GM21528 (cell line): ENCODE measurements at regions not wholly inside any gene's neighbourhood (a gene's known extent, or its start where the extent isn't known, plus 50 kb on each side); places are given as distances from the start of the nearest gene placed in this dataset.
"Not testable (repeated sequence)": the region's sequence is repeated elsewhere in the genome, so short reads cannot be mapped to it uniquely, and the experiment has no call there.

Experiments
- ATAC-seq: cut with Tn5 transposase; IDR thresholded peaks from one replicate; pipeline ENCODE4 v1.9.1; 2021; ENCODE audit warnings: mild to moderate bottlenecking, moderate library complexity; ENCODE audit not compliant: unreplicated experiment, low FRiP score

DNA sequence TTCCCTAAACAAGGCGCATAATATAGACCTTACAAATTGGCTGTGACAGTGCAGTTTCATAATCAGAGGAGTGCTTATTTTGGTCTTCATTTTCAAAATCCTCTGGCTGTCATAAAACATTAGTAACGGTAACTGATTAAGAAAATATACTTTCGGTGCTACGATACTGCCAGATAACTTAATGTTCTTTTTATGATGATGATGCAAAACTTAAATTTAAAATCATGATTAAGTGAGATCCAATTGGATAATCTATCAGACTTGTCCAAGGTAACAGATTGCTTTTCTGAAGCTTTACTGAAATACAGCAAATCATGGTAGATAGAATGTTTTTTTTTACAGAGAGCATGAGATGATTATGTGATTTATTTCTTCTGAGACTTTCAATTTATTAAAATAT is 364.2 kb upstream of the CNTN3 start:
- ATAC-seq = no peak

DNA sequence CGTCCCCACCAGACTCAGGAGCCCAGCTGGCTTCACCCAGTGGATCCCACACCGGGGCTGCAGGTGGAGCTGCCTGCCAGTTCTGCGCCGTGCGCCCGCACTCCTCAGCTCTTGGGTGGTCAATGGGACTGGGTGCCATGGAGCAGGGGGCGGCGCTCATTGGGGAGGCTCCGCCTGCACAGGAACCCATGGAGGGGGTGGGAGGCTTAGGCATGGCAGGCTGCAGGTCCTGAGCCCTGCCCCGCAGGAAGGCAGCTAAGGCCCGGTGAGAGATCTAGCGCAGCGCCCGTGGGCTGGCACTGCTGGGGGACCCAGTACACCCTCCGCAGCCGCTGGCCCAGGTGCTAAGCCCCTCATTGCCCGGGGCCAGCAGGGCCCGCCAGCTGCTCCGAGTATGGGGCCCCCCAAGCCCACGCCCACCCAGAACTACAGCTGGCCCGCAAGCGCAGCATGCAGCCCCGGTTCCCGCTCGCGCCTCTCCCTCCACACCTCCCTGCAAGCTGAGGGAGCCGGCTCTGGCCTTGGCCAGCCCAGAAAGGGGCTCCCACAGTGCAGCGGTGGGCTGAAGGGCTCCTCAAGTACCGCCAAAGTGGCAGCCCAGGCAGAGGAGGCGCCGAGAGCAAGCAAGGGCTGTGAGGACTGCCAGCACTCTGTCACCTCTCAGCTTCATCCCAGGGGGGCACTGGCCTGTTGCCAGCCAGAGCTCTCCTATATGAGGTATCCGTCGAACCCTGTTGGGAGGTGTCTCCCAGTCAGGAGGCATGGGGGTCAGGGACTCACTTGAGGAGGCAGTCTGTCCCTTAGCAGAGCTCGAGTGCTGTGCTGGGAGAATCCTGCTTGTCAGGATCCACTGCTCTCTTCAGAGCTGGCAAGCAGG is 370.8 kb upstream of the CNTN3 start:
- not testable (repeated sequence) for ATAC-seq

GRCh38 chr3:74988095-74988494 is 373.6 kb upstream of the CNTN3 start:
- no peak for ATAC-seq

- ATAC-seq = no peak
Measured at GRCh38 chr3:74992898-74993297, 378.4 kb upstream of the CNTN3 start.

GRCh38 chr3:75001330-75001729 is 386.9 kb upstream of the CNTN3 start:
- no peak for ATAC-seq

- ATAC-seq = no peak
Measured at GRCh38 chr3:75012791-75013331, 398.4 kb upstream of the CNTN3 start.

- ATAC-seq = no peak
Measured at GRCh38 chr3:75014008-75014407, 399.5 kb upstream of the CNTN3 start.

DNA sequence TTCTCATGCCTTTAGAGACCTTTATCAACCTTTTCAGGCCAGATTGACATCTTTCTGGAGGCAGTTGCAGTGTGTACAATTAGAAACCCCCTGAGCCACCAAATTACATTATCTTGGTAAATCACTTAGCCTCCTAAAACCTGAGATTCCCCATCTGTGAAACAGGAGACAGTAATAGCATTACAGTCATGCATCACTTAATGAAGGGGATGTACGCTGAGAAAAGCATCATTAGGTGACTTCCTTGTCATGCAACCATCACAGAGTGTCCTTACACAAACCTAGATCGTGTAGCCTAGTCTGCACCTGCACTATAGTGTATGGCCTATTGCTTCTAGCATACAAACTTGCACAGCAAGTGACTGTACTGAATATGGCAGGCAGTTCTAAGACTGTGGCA is 400.8 kb upstream of the CNTN3 start:
- ATAC-seq = no peak

- ATAC-seq = no peak
Measured at GRCh38 chr3:75035146-75035545, 420.7 kb upstream of the CNTN3 start.

DNA sequence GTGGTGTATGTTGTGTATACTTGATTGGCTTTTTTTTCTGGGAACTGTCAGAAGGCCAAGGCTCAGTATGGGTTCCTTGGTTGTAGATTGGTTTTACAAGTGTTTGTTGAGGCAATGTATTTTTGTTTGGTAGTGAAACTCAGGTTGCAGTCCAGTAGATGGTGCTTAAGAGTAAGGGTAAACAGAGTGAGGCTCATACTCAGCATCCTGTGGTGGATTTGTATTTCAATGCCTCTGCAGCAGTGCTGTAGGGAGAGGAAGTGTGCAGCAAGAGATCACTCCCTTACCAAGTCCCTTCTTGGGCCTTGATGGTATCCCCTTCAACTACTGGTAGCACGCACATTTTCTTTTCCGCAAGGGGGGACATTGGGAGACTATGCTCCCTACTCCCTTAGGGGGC is 428.5 kb upstream of the CNTN3 start:
- no peak for ATAC-seq

DNA sequence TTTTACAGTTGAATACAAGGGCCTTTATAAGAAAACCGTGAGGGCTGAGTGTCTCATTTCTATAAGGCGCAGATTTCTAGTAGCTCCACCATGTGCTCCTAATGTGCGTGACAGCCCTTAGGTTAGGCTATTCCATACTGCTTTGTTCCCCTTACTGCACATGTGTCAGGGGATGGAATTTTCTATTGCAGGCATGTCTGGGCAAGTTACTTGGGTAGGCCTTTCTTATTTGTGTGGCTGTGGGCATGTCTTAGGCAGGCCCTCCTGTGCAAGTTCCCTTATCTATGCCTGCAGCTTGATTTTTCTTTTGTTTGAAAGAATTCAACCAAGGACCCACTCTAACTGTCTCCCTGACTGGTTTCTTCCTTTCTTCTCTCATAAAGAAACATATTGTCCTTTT is 434.2 kb upstream of the CNTN3 start:
- ATAC-seq = no peak

GRCh38 chr3:75049533-75049932 is 435.1 kb upstream of the CNTN3 start:
- ATAC-seq = no peak

DNA sequence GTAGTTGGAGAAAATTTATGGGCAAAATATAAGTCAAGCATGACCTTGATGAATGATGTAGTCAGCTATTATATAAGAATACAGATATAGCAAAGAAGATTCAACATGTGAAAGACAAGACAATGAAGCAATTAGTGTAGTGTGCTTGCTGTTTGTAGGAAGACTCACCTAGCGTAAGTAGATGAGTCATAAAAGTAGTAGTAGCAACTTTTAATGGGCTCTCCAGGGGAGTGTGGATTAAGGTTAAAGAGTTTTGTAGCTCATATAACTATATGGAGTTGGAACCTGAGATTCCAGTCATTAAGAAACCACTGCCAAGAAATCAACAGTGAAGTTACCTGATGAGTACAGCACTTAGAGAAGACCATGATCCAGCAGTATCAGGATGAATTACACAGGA is 444.7 kb upstream of the CNTN3 start:
- no peak for ATAC-seq

GRCh38 chr3:75061806-75062205 is 447.3 kb upstream of the CNTN3 start:
- no peak for ATAC-seq

- no peak for ATAC-seq
Measured at GRCh38 chr3:75075158-75075557, 460.7 kb upstream of the CNTN3 start.

- ATAC-seq = no peak
Measured at GRCh38 chr3:75076481-75076880, 462.0 kb upstream of the CNTN3 start.

GRCh38 chr3:75078290-75078689 is 463.8 kb upstream of the CNTN3 start:
- no peak for ATAC-seq

DNA sequence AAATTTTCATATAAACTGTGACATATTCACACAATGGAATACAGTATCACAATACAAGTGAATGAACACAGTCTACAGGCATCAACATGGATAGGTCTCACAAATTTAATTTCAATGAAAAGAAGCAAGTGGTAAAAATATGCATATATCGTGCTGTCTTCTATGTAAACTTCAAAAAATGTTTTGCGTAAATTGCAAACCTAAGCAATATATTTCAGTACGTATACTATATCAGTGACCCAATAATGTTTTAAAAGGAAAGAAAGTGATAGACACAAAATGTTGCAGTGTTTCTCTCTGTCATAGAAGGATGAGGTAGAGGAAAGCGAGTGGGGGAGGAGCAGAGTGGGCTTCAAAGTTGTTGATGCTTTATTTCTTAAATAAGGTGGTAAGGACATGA is 468.4 kb upstream of the CNTN3 start:
- ATAC-seq = no peak

- ATAC-seq = no peak
Measured at GRCh38 chr3:75089841-75090240, 475.4 kb upstream of the CNTN3 start.

GRCh38 chr3:75101329-75102147 is 487.1 kb upstream of the CNTN3 start:
- ATAC-seq = no peak

DNA sequence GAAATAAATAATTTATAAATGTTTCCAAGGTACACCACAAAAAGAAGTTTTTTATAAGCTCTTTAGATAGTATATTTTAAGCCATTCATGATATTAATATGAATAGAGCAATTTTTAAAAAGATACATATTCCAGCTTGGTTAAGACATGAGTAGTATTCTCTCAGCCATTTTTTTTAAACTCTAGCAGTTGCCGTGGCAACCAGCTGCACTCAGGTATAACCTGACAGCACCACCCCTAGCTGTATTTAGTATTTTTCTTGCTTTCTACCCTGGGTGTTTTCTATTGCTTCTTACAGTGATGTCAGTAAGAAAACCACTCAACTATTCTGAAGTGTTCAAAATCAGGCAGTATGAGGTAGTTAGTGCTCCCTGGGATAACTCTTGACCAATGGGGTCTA is 496.3 kb upstream of the CNTN3 start:
- no peak for ATAC-seq
